CD4-positive, alpha-beta T cell treated with Interleukin-6 at 100 ng/mL for 8 hours (primary cell): ENCODE measurements at regions not wholly inside any gene's neighbourhood (a gene's known extent, or its start where the extent isn't known, plus 50 kb on each side); places are given as distances from the start of the nearest gene placed in this dataset.
"Not testable (repeated sequence)": the region's sequence is repeated elsewhere in the genome, so short reads cannot be mapped to it uniquely, and the experiment has no call there.

ENCODE experiments used
- DNase-seq: peaks from one replicate; pipeline ENCODE4 v3.0.0-alpha.2; 2020; ENCODE audit warnings: mixed read lengths, low spot score

DNA sequence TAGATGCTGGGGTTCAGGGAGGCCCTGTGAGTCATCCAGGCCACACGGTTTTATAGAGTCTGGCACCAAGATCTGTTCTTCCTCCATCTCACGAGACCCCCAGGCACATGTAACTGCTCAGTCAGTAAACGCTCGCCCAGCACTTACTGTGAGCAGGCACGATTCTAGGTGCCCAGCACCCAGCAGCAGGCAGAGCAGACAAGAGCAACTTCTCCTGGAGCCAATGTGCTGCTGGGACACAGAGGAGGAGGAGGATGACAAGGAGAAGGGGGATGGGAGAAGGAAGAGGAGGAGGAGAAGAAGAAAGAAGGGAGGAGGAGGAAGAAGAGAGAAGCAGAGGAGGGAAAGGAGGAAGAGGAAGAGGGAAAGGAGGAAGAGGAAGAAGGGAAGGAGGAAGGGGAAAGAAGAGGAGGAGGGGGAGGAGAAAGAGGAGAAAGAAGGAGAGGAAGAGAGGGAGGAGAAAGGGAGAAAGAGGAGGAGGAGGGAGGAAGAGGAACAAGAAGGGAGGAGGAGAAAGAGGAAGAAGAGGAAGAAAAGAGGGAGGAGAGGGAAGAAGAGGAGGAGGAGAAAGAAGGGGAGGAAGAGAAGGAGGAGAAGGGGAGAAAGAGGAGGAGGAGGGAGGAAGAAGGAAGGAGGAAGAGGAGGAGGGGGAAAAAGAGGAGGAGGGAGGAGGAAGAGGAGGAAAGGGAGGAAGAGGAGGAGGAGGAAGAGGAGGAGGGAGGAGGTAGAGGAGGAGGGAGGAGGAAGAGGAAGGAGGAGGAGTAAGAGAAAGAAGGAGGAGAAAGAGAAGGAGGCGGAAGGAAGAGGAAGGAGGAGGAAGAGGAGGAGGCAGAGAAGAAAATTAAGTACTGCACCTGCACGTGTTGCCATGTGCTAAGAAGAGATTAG is 77.6 kb upstream of the RTL6 start:
- no peak for DNase-seq

DNA sequence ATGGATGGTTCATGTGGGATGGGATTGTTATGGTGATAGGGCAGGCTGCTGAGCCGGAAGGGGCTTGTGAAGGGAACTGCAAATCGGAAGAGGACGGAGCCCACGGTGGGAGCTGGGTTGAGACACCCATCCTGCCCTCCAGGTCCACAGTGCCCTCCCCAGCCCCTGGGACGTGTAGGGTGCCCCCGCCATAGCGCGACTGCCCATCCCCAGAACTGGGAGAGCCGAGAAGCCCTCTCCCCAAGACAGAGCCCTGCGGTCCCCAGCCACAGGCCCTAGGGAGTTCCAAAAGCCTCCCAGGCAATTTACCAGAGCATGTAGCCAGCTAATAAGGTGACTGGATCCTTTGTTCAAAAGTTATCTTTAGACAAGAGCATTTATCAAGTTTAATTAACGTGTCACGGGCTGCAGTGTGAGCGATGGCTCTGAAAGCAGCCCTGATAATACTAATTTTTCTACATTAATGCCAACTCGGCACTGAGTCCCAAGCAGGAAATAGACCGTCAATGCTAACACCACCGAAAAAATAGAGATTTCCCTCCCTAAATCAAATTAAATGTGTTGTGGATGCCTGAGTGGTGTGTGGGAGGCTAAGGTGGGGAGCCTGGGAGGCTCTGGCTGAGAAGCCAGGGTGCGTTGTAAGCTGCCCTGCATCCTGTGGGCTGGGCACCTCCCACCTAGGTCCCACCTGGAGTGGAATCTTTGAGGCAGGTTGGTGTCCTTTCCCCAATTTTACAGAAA is 76.8 kb upstream of the RTL6 start:
- no peak for DNase-seq

DNA sequence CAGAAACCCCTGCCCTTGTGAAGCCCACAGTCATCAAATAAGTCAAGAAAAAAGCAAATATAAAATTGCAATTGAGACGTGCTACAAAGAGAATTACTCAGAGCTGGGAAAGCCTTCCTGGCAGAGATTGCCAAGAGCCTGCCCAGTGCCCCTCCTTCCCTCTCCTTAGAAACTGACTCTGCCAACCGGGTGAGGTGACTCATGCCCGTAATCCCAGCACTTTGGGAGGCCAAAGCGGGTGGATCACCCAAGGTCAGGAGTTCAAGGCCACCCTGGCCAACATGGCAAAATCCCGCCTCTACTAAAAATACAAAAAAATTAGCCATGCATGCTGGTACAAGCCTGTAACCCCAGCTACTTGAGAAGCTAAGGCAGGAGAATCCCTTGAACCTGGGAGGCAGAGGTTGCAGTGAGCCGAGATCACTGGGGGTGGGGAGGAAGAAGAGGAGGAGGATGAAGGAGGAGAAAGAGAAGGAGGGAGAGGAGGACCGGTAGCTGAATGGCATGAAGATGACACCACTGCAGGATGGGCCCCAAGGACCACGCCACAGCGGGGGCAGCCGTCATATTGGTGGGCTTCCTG is 76.1 kb upstream of the RTL6 start:
- no peak for DNase-seq

DNA sequence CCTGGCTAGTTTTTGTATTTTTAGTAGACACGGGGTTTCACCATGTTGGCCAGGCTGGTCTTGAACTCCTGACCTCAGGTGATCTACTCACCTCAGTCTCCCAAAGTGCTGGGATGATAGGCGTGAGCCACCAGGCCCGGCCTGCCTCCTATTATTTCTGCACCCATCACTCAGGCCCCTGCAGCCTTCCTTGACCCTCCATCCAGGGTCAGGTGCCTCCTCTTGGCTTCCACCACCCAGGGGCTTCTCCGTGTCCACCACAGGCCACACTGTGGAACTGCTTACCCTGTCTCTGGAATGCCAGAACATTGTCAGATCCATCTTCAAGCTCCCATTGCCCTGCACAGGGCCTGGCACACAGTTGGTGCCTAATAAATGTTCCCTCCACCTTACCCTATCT is 75.4 kb upstream of the RTL6 start:
- DNase-seq = no peak

DNA sequence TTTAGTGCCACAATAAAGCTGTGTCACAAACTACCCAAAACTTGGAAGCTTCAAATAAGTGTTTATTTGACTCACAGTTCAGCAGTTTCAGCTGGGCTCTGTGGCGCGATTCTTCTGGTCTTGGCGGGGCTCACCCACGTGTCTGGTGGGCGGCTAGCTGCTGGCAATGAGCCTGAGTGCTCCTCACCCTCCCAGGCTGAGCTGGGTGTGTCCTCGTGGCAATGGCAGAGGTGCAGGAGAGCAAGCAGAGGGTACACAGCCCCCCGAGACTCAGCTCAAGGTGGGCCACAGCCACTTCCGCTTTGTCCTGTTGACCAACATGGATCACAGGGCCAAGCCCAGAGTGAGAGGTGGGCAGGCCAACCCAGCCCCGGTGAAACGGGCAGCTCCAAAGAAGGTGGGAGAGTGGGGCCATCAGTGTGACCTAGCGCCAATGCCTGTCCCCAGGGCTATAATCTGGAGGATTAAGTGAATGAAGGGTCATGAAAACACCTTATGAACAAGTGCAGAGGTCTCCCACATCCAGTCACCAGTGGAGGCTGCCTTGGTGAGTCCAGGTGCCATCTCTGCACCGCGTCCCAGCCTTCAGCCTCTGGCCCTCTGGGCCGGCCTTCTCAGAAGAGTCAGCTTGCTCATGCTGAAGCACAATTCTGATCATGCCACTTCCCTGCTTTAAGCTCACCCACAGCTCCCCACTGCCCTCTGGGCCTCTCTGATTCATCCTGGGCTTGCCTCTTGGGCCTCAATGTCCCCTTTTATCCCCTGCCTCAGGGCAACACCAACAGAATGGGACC is 74.6 kb upstream of the RTL6 start:
- DNase-seq = no peak

DNA sequence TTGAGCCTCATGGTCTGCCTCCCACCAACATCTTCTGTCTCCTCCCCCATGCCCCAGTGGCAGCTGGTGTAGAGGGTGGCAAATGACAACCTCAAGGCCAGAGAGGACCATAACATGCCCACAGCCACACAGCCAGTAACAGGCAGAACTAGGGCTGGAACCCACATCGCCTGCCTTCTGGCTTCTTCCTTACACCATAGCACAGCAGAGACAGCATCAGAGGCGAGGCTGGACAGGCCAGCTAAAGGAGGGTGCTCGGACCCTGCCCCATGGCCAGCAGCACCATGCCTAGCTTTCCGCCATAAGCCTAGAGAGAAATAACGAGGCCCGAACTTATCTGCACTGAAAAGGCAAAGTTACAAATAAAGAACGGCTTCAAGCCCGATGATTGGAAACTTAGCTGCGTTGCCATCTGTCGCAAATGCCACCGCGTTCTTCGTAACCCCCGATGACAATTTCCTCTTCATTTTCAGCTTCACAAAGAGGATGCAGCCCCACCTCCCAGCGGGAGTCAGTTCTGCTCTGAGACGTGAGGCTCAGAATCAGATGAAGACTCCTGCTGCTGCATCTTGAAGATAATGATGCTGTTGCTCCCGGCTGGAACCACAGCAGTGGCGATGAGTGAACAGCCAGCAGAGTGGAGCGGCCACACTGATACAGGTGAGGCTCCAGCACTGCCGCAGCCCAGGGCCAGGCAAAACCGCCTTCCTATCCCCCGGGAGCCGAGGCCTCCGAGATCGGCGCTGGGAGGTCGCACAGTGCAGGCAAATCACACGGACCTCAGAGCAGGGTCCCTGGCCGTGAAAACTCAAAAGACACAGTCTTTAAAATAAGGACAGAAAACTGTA is 73.8 kb upstream of the RTL6 start:
- DNase-seq = no peak

DNA sequence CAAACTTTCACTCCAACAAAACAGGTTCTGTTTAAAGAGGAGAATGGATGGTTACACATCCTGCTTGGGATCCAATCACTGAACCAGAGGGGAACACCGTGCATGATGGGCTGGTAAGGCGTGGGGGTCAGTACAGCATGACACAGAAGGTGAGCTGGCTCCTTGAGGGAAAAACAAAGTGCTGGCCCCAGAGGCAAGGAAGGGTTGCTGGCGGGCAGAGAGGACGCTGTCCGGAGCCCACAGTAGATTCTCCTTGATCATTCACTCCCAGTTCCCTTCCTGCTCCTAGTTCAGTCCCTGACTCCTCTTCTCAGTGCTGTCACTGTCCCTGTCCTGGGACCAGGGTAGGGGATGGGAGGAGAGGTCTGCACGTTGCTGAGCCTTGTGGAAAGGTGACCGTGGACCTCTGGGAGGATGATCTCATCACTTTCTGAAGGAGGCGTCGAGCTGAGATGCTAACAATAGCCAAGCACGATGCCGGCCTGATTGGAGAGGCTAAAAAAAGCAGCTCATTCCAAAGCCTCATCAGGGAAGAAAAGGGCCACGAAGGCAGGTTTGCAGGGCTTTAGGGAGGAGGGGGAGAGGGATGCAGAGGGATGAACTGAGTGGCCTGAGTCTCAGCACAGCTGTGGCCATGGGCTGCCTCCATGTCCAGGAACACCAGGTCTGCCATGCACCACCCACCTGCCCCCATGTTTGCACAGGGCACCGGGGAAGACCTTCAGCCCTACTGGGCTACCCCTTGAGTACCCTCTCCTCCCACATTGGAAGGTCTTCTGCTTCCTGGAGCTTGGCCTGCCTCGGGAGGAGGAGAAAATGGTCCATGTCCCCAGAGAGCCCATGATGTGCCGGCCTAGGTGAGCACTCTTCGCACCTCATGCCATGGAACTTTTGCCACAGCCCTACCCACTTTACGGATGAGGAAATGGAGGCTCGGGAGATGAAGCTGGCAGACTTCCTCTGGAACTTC is 72.7 kb upstream of the RTL6 start:
- no peak for DNase-seq

DNA sequence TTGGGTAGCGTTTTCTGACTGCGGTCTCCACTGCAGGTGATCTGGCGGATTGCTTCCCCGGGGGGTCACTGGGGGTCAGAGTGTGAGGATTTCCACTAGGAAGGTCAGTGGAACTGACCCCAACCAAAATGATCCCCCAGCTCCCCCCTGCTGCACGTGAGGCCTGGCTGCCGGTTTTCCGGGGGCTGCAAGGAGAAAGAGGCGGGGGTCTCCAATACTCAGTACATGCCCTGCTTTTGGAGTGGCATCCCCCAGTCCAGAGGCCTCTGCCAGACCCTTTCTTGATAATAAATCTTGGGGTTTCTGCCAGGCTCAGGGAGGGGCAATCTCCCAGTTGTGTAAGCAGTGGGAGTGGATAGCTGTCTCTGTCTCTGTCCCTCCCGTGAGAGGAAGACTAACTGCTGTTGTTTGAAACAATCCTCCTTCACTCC is 71.5 kb upstream of the RTL6 start:
- DNase-seq = no peak

DNA sequence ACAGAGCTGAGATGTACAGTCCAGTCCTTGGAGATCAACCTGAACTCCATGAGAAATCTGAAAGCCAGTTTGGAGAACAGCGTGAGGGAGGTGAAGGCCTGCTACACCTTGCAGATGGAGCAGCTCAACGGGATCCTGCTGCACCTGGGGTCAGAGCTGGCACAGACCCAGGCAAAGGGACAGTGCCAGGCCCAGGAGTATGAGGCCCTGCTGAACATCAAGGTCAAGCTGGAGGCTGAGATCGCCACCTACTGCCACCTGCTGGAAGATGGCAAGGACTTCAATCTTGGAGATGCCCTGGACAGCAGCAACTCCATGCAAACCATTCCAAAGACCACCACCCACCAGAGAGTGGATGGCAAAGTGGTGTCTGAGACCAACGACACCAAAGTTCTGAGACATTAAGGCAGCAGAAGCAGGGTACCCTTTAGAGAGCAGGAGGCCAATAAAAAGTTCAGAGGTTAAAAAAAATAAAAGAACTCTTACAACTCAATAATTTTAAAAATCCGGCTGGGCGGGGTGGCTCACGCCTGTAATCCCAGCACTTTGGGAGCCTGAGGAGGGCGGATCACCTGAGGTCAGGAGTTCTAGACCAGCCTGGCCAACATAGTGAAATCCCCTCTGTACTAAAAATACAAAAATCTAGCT is 69.9 kb upstream of the RTL6 start:
- peak; percentile 31 for DNase-seq

DNA sequence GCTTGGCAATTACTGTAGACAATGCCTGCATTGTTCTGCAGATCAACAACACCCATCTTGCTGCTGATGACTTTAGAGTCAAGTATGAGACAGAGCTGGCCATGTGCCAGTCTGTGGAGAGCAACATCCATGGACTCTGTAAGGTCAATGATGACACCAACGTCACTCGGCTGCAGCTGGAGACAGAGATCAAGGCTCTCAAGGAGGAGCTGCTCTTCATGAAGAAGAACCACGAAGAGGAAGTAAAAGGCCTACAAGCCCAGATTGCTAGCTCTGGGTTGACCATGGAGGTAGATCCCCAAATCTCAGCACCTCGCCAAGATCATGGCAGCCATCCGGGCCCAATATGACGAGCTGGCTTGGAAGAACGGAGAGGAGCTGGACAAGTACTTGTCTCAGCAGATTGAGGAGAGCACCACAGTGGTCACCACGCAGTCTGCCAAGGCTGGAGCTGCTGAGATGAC is 69.4 kb upstream of the RTL6 start:
- not testable (repeated sequence) for DNase-seq

DNA sequence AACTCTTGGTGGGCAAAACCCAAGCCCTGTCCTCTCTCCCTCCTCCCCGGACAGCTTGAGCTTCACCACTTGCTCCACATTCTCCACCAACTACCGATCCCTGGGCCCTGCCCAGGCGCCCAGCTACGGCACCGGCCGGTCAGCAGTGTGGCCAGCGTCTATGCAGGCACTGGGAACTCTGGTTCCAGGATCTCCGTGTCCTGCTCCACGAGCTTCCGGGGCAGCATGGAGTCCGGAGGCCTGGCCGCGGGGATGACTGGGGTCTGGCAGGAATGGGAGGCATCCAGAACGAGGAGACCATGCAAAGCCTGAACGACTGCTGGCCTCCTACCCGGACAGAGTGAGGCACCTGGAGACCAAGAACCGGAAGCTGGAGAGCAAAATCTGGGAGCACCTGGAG is 68.9 kb upstream of the RTL6 start:
- DNase-seq = no peak

DNA sequence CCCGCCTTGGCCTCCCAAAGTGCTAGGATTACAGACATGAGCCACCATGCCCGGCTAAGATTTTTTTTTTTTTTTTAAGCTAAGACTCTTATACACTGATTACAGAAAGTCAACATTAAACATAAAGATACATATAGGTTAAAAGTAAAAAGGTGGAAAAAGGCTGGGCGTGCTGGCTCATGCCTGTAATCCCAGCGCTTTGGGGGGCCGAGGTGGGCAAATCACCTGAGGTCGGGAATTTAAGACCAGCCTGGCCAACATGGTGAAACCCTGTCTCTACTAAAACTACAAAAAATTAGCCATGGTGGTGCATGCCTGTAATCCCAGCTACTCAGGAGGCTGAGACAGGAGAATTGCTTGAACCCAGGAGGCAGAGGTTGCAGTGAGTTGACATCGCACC is 64.6 kb upstream of the RTL6 start:
- DNase-seq = not testable (repeated sequence)

DNA sequence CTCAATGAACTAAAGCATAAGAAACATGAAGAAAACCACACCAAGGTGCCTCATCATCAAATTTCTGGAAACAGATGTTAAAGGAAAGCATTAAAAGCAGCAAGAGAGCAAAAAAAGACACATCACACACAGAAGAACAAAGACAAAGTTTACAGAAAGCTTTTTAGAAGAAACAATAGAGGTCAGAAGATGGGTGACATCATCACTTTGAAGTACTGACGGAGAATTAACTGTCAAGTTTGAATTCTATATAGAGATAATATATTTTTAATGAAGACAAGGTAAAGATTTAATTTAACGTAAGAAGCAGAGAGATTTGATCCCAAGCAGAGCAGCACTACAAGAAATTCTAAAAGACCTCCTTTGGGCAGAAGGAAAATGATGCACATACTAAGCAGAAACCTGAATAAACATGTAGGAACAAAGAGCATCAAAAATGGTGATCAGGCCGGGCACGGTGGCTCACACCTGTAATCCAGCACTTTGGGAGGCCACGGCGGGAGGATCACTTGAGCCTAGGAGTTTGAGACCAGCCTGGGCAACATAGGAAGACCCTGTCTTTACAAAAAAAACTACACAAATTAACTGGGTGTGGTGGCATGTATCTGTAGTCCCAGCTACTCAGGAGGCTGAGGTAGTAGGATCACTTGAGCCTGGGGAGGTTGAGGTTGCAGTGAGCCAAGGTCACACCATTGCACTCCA is 63.3 kb upstream of the RTL6 start:
- no peak for DNase-seq

DNA sequence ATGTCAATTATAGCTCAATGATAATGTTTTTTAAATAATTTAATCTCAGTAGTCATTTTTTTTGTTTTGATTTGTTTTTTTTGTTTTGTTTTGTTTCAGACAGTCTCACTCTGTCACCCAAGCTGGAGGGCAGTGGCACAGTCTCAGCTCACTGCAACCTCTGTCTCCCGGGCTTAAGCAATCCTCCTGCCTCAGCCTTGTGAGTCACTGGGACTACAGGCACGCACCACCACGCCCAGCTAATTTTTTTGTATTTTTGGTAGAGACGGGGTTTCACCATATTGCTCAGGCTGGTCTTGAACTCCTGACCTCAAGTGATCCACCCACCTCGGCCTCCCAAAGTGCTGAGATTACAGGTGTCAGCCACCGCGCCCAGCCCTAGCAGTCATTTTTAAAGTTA is 60.6 kb upstream of the RTL6 start:
- not testable (repeated sequence) for DNase-seq

DNA sequence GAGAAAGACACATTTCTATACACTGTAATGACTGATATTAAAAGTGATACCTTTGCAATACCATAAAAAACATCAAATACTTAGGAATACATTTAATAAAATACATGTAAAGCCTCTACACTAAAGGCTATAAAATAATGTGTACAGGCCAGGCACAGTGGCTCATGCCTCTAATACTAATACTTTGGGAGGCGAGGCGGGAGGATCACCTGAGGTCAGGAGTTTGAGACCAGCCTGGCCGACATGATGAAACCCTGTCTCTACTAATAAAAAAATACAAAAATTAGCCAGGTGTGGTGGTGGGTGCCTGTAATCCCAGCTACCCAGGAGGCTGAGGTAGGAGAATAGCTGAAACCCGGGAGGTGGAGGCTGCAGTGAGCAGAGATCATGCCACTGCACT is 59.8 kb upstream of the RTL6 start:
- not testable (repeated sequence) for DNase-seq

DNA sequence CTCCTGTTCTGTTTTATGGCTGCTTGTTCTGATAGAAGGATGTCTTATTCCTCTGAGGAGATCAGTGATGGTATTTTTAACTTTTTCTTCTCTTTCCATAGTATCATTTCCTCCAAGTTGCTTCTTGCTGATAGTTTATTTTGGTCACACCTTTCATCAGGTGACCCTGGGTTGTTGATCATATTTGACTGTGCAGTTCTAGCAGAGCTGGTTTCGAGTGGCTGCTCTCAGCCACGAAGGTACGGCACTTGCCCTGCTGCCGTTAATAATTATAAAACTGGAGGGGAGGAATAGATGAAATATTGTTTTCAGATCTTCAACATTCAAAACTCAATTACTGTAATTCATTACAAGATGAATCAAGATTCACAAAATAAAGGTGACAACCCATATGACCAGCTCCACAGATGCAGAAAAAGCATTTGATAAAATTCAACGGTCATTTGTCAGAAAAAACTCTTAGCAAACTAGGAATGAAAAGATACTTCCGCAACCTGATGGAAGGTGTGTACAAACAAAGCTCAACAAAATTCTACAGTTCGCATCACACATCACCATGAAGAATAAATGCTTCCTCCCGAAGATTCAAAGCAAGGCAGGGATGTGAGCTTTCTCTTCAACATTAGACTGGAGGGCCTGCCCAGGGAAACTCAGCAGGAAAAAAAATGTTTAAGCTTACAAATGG is 59.2 kb upstream of the RTL6 start:
- DNase-seq = no peak

DNA sequence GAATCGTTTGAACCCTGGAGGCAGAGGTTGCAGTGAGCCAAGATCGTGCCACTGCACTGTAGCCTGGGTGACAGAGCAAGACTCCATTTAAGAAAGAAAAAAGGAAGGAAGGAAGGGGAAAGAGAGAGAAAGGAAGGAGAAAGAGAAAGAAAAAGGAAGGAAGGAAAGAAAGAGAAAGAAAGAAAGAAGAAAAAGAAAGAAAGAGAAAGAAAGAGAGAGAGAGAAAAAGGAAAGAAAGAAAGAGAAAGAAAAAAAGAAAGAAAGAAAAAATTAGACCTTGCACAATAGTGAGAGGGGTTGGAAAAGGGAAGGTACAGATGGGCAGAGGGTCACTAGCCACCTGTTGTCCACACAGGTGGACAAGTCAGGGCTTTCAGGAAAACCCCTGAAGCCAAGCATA is 57.6 kb upstream of the RTL6 start:
- DNase-seq = no peak

DNA sequence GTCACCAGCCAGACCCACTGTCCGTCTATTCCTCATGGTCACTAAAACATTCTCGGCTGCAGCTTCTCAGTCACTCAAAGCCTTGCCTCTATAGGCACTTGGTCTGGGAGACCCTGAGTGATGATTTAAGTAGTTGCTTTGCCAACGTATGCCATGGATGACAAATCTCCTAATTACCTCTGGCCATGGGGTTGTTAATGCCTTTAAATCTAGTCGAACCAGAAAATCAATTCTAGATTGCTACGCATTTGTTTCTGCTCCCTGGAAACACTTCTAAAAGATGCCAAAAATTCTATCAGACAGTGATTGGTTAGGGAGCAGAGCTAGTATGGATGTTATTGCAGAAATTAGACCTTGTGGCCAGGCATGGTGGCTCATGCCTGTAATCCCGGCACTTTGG is 57.0 kb upstream of the RTL6 start:
- DNase-seq = no peak
